ENCODE measurements at regions not wholly inside any gene's neighbourhood (a gene's known extent, or its start where the extent isn't known, plus 50 kb on each side); places are given as distances from the start of the nearest gene placed in this dataset.

GRCh38 chr5:94021246-94021645 is 279.8 kb upstream of the POU5F2 start:
- TF ChIP-seq CTCF (conservative IDR thresholded peaks at IDR 0.05; ENCODE audit: low read length) = no peak
- TF ChIP-seq EZH2phosphoT487 (IDR thresholded peaks at IDR 0.05; ENCODE audit: borderline replicate concordance, low read depth, low read length) = no peak
